Esophagus muscularis mucosa (tissue), 4 donors: ENCODE measurements at regions not wholly inside any gene's neighbourhood (a gene's known extent, or its start where the extent isn't known, plus 50 kb on each side); places are given as distances from the start of the nearest gene placed in this dataset.
"Not testable (repeated sequence)": the region's sequence is repeated elsewhere in the genome, so short reads cannot be mapped to it uniquely, and the experiment has no call there.

Source experiments
- DNase-seq: peaks from one replicate; pipeline ENCODE4 v3.0.0-alpha.2; 2017; ENCODE audit errors: extremely low spot score
- H3K27ac ChIP-seq, 4 donors: fragments of 200-600 bp; sonication (generic); replicated peaks in 1 of 4; 1 replicate in 3 of 4; 2 replicates in 1 of 4; pipeline ENCODE4 v1.5.1; 2016 to 2019; ENCODE audit warnings: mild to moderate bottlenecking in 1 of 4
- H3K27me3 ChIP-seq, 4 donors: fragments of 200-600 bp; sonication (generic); one replicate each; pipeline versions ENCODE4 v1.5.1 to v1.6.0; 2016 to 2019
- H3K36me3 ChIP-seq, 4 donors: fragments of 200-600 bp; sonication (generic); one replicate each; pipeline ENCODE4 v1.5.1; 2016 to 2019
- H3K4me1 ChIP-seq, 4 donors: fragments of 200-600 bp; sonication (generic); one replicate each; pipeline ENCODE4 v1.5.1; 2016 to 2019
- H3K4me3 ChIP-seq, 4 donors: fragments of 200-600 bp; sonication (generic); 1 replicate in 2 of 4; 2 replicates in 2 of 4; pipeline ENCODE4 v1.5.1; 2016 to 2019; ENCODE audit warnings: mild to moderate bottlenecking in 4 of 4, moderate library complexity in 1 of 4
- H3K9me3 ChIP-seq, 4 donors: fragments of 200-600 bp; sonication (generic); 1 replicate in 3 of 4; 2 replicates in 1 of 4; pipeline ENCODE4 v1.5.1; 2016 to 2019
- EP300 ChIP-seq: sonication (generic); formaldehyde crosslinking; IDR thresholded peaks from one replicate; pipeline ENCODE4 v1.6.1; 2017; ENCODE audit warnings: antibody characterized with exemption
- POLR2A ChIP-seq: fragments of 450-650 bp; IDR thresholded peaks from one replicate; pipeline ENCODE4 v1.6.1; 2017; ENCODE audit warnings: antibody characterized with exemption, moderate library complexity, mild to moderate bottlenecking, low read depth
- POLR2AphosphoS5 ChIP-seq, 2 donors: sonication (generic); formaldehyde crosslinking; IDR thresholded peaks; one replicate each; pipeline ENCODE4 v1.6.1; 2017; ENCODE audit warnings: antibody characterized with exemption in 2 of 2
- WGBS: methylation state at CpG from one replicate; pipeline ENCODE4 v1.1.5; 2018; 5-methylcytosine and 5-hydroxymethylcytosine counted together
- intact Hi-C: fragments of 100-400 bp; cut with DNase I; formaldehyde crosslinking; loops from one replicate; pipeline ENCODE4 v1.15.1; 2023
- TF ChIP-seq, protein P1 (sequence below), 3 experiments: fragments of 200-600 bp in 2 of 3; fragments of 450-650 bp in 1 of 3; sonication (generic) in 2 of 3; IDR thresholded peaks; one replicate each; pipeline ENCODE4 v1.5.1; 2017 to 2019; ENCODE audit warnings: antibody characterized with exemption in 3 of 3, mild to moderate bottlenecking in 2 of 3, moderate library complexity in 1 of 3

DNA sequence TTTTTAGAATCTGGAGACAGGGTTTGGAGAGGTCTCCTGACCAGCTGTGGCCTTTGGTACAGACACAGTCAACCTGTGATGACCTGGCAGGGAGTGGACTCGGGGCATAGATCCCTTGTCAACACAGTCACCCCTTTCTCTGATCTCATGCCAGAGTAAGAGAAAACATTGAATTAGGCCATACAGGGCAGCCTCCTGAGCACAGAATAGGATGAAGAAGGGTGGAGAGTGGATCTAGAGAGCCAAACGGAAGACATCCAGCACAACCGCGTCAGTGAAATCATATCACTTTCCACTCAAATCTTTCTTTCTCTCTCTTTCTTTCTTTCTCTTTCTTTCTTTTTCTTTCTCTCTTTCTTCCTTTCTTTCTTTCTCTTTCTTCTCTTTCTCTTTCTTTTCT, 145.9 kb upstream of the TBX3 start:
- Histone ChIP-seq H3K36me3 (no peaks in the 10 kb centered on the region), H3K27ac (no peak overlapping the region), H3K4me3 (no peak overlapping the region), H3K27me3 (peaks cover 0 to 5% (median 0%) of the 10 kb centered on the region in 4 donors), H3K4me1 (no peaks in the 10 kb centered on the region), H3K9me3 (no peaks in the 10 kb centered on the region)
- no peak for TF ChIP-seq EP300
- TF ChIP-seq, protein P1, sequence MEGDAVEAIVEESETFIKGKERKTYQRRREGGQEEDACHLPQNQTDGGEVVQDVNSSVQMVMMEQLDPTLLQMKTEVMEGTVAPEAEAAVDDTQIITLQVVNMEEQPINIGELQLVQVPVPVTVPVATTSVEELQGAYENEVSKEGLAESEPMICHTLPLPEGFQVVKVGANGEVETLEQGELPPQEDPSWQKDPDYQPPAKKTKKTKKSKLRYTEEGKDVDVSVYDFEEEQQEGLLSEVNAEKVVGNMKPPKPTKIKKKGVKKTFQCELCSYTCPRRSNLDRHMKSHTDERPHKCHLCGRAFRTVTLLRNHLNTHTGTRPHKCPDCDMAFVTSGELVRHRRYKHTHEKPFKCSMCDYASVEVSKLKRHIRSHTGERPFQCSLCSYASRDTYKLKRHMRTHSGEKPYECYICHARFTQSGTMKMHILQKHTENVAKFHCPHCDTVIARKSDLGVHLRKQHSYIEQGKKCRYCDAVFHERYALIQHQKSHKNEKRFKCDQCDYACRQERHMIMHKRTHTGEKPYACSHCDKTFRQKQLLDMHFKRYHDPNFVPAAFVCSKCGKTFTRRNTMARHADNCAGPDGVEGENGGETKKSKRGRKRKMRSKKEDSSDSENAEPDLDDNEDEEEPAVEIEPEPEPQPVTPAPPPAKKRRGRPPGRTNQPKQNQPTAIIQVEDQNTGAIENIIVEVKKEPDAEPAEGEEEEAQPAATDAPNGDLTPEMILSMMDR (IDR thresholded peaks at IDR 0.05) = no peak
- no peak for TF ChIP-seq POLR2AphosphoS5 (IDR thresholded peaks at IDR 0.05)
- TF ChIP-seq POLR2A = no peak
- DNase-seq = no peak
- 89% methylated on average over 4 of the region's 4 CpGs for WGBS
- intact Hi-C loops = no loop called here

DNA sequence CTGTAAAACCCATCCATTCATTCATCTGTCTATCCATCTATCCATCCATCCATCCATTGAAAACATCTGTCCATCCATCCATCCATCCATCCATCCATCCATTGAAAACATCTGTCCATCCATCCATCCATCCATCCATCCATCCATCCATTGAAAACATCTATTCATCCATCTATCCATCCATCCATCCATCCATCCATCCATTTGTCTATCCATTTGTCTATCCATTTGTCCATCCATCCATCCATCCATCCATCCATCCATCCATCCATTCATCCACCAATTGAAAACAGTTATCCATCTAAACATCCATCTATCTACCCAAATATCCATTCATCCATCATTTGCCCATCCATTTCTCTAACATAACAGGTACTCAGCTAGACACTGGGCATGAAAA, 145.3 kb upstream of the TBX3 start:
- H3K4me3 ChIP-seq, H3K9me3 ChIP-seq, DNase-seq, H3K27ac ChIP-seq, H3K4me1 ChIP-seq, H3K36me3 ChIP-seq, H3K27me3 ChIP-seq, intact Hi-C loops: not testable (repeated sequence)

DNA sequence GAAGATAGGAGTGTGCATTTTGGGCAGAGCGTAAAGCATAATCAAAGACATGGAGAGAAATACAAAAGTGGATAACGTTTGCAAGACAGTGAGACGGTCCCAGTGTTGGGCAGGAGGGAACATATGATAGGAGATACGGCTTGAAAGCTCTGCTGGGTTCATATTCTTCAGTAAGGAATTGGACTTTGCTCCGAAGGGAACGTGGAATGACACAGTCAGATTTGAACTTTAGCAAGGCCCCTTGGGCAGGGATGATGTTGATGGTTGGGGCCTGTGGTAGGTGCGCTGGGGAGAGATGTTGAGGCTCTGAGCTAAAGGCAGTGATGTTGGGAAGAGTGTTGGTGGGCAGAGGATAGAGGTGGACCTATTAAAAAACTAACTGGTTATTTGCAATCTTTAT, 143.5 kb upstream of the TBX3 start:
- no peak for TF ChIP-seq EP300
- no peak for TF ChIP-seq POLR2AphosphoS5 (IDR thresholded peaks at IDR 0.05)
- TF ChIP-seq, protein P1 (IDR thresholded peaks at IDR 0.05) = no peak
- TF ChIP-seq POLR2A = no peak
- WGBS = 92% methylated on average over 7 of the region's 7 CpGs
- no peak for DNase-seq
- intact Hi-C loops = no loop called here
- Histone ChIP-seq H3K4me1 (no peaks in the 10 kb centered on the region), H3K27ac (no peak overlapping the region), H3K4me3 (no peak overlapping the region), H3K9me3 (no peaks in the 10 kb centered on the region), H3K36me3 (no peaks in the 10 kb centered on the region), H3K27me3 (peaks cover 0 to 10% (median 0%) of the 10 kb centered on the region in 4 donors)

DNA sequence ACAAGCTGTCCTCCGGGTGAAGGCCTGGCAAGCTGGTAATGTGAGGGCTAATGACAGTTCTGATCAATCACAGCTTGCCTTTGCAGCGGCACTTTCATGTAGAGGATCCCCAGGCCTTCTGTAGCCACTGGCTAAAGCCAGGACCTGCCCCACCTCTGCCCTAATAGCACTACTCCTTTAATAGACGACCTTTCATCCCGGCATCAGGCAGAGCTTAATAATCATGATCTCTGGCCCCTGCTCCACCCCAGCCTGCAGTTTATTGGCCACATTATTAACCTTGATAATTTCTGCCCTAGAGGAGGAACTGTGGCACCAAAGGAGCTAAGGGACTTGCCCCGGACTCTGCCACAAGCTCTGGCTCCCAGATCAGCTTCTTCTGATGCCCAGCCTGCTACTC, 142.3 kb upstream of the TBX3 start:
- Histone ChIP-seq H3K36me3 (no peaks in the 10 kb centered on the region), H3K27ac (no peak overlapping the region), H3K27me3 (peaks cover 0 to 10% (median 0%) of the 10 kb centered on the region in 4 donors), H3K4me1 (no peaks in the 10 kb centered on the region), H3K4me3 (no peak overlapping the region), H3K9me3 (no peaks in the 10 kb centered on the region)
- WGBS = 76% methylated on average over 4 of the region's 5 CpGs
- no peak for DNase-seq
- TF ChIP-seq EP300 (no peak), POLR2A (no peak), POLR2AphosphoS5 (IDR thresholded peaks at IDR 0.05) (no peak)
- TF ChIP-seq, protein P1 (IDR thresholded peaks at IDR 0.05) = no peak
- intact Hi-C loops = no loop called here

DNA sequence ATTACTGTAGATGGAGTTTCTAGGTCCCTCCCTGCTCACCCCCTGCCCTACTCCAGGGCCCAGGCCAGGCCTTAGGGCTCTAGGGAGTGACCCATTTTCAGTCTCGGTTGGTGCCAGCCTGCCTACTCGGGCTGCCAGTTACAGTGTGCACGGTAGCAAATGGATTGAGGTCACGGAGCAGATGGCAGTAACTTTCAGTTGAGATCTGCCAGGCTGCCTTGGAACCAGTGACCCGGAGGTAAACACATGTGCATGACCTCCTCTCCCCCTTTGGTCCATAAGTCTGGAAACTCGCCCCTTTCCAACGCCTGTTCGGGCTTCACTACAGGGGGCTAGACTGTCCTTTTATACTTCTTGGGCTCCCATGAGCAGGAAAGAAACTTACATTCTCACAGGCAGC, 139.7 kb upstream of the TBX3 start:
- intact Hi-C loops = no loop called here
- DNase-seq = no peak
- H3K9me3 ChIP-seq = no peaks in the 10 kb centered on the region
- no peaks in the 10 kb centered on the region for H3K36me3 ChIP-seq
- no peak overlapping the region for H3K4me3 ChIP-seq
- 79% methylated on average over 6 of the region's 8 CpGs for WGBS
- H3K4me1 ChIP-seq = no peaks in the 10 kb centered on the region
- TF ChIP-seq, protein P1 (IDR thresholded peaks at IDR 0.05) = no peak
- TF ChIP-seq EP300 (no peak), POLR2A (no peak), POLR2AphosphoS5 (IDR thresholded peaks at IDR 0.05) (no peak)
- H3K27ac ChIP-seq = no peak overlapping the region
- peaks cover 0 to 10% (median 0%) of the 10 kb centered on the region in 4 donors for H3K27me3 ChIP-seq
